Astrocyte (in vitro differentiated cells and primary cell): ENCODE measurements at regions not wholly inside any gene's neighbourhood (a gene's known extent, or its start where the extent isn't known, plus 50 kb on each side); places are given as distances from the start of the nearest gene placed in this dataset.

Experiments used
- DNase-seq: peaks from one replicate; pipeline ENCODE4 v3.0.0-alpha.2; 2010; ENCODE audit warnings: low read depth
- FAIRE-seq: peaks from 2 replicates; lab custom pipeline; 2011; peaks lifted over from hg19 to GRCh38; lab: Jason Lieb, UNC
- H2AFZ ChIP-seq: 2 replicates; pipeline ENCODE4 v1.6.0; 2012; ENCODE audit warnings: low read depth, low read length, inconsistent platforms
- H3K27ac ChIP-seq: 2 replicates; pipeline ENCODE4 v1.5.1; 2011; ENCODE audit warnings: low read depth, low read length, inconsistent platforms
- H3K27me3 ChIP-seq: 2 replicates; pipeline ENCODE4 v1.6.0; 2011; ENCODE audit warnings: low read length, inconsistent platforms; ENCODE audit not compliant: insufficient read depth
- H3K36me3 ChIP-seq: 2 replicates; pipeline ENCODE4 v1.5.1; 2011; ENCODE audit warnings: low read length, inconsistent platforms; ENCODE audit not compliant: insufficient read depth
- H3K4me1 ChIP-seq: 2 replicates; pipeline ENCODE4 v1.5.1; 2011; ENCODE audit warnings: low read length, inconsistent platforms; ENCODE audit not compliant: insufficient read depth
- H3K4me2 ChIP-seq: 2 replicates; pipeline ENCODE4 v1.6.0; 2012; ENCODE audit warnings: low read length, inconsistent platforms
- H3K4me3 ChIP-seq: 2 replicates; pipeline ENCODE4 v1.5.1; 2011; ENCODE audit warnings: low read depth, mild to moderate bottlenecking, low read length, inconsistent platforms; ENCODE audit not compliant: insufficient read depth
- H3K79me2 ChIP-seq: 2 replicates; pipeline ENCODE4 v1.6.0; 2012; ENCODE audit warnings: mild to moderate bottlenecking, low read length, inconsistent platforms; ENCODE audit not compliant: insufficient read depth
- H3K9ac ChIP-seq: 2 replicates; pipeline ENCODE4 v1.6.0; 2012; ENCODE audit warnings: mild to moderate bottlenecking, low read length, inconsistent platforms
- H3K9me3 ChIP-seq: 2 replicates; pipeline ENCODE4 v1.5.1; 2012; ENCODE audit warnings: low read depth, mild to moderate bottlenecking, low read length, inconsistent platforms; ENCODE audit not compliant: insufficient read depth
- H4K20me1 ChIP-seq: 2 replicates; pipeline ENCODE4 v1.6.0; 2012; ENCODE audit warnings: low read length, inconsistent platforms; ENCODE audit not compliant: insufficient read depth
- H3K27ac Mint-ChIP-seq: one replicate; pipeline ENCODE4 v1.8.0; 2021; ENCODE audit warnings: mild to moderate bottlenecking, mixed read lengths; ENCODE audit not compliant: unreplicated experiment
- H3K27me3 Mint-ChIP-seq: one replicate; pipeline ENCODE4 v1.8.0; 2021; ENCODE audit warnings: low read depth, mixed read lengths; ENCODE audit not compliant: unreplicated experiment
- H3K36me3 Mint-ChIP-seq: one replicate; pipeline ENCODE4 v1.8.0; 2021; ENCODE audit warnings: low read depth, mixed read lengths; ENCODE audit not compliant: unreplicated experiment
- H3K4me1 Mint-ChIP-seq: one replicate; pipeline ENCODE4 v1.8.0; 2021; ENCODE audit warnings: low read depth, mixed read lengths; ENCODE audit not compliant: unreplicated experiment
- H3K4me3 Mint-ChIP-seq: one replicate; pipeline ENCODE4 v1.8.0; 2021; ENCODE audit warnings: mild to moderate bottlenecking, moderate library complexity, mixed read lengths; ENCODE audit not compliant: unreplicated experiment
- H3K9me3 Mint-ChIP-seq: one replicate; pipeline ENCODE4 v1.8.0; 2021; ENCODE audit warnings: mild to moderate bottlenecking, mixed read lengths; ENCODE audit not compliant: unreplicated experiment
- EZH2 ChIP-seq: IDR thresholded peaks from 2 replicates; pipeline ENCODE4 v1.6.1; 2012; ENCODE audit warnings: mild to moderate bottlenecking, low read length, inconsistent platforms; ENCODE audit not compliant: insufficient read depth
- TF ChIP-seq, protein P1 (sequence below): IDR thresholded peaks from 2 replicates; pipeline ENCODE4 v1.5.1; 2011; ENCODE audit warnings: low read depth, mild to moderate bottlenecking, inconsistent platforms, low read length, moderate library complexity; ENCODE audit not compliant: insufficient read depth

DNA sequence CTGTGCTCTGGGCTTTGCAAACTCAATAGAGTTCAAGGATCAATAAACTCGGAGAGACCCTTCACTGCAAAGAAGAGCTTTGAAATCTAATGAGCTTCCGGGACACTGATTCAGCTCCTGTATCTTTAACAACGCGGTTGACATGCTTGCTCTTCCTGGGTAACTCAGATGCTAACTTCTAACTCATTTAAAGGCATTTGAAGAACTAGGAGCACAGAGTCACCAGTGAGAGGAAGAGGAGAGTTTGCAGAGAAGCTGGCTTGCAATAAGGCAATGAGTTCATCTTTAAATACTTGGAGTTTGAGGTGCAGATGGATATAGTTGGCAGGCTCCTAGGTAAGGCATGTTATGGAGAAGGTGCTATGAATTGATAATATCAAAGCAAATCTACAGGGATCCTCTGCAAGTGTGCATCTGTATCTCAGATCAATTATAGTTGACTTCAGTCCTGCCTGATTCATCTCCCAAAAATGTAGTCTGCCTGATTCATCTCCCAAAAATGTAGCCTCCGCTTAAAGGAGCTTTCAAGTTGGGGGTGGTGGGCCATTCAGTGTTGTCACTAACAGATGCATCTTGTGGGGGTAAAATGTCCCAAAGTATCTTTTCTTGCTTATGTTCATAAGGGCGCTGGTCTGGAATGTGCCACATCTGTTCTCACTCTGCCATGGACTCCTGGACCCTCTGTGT is 182.5 kb upstream of the PRSS58 start:
- H3K4me3 Mint-ChIP-seq: peak overlapping the region; percentile 36
- H3K9me3 Mint-ChIP-seq: peaks cover 3% of the 10 kb centered on the region
- no peaks in the 10 kb centered on the region for H3K27me3 Mint-ChIP-seq
- Histone ChIP-seq H3K4me3 (no peak overlapping the region), H3K27me3 (no peaks in the 10 kb centered on the region), H3K4me1 (peaks cover 25% of the 10 kb centered on the region), H2AFZ (peak overlapping the region; percentile 19), H3K27ac (peak overlapping the region; percentile 69), H3K9ac (peak overlapping the region; percentile 7), H3K4me2 (peak overlapping the region; percentile 74), H3K9me3 (no peaks in the 10 kb centered on the region), H4K20me1 (no peaks in the 10 kb centered on the region), H3K79me2 (no peaks in the 10 kb centered on the region), H3K36me3 (no peaks in the 10 kb centered on the region)
- no peaks in the 10 kb centered on the region for H3K36me3 Mint-ChIP-seq
- FAIRE-seq: peak; percentile 52
- DNase-seq: peak; percentile 80
- peak overlapping the region; percentile 90 for H3K27ac Mint-ChIP-seq
- TF ChIP-seq, protein P1, sequence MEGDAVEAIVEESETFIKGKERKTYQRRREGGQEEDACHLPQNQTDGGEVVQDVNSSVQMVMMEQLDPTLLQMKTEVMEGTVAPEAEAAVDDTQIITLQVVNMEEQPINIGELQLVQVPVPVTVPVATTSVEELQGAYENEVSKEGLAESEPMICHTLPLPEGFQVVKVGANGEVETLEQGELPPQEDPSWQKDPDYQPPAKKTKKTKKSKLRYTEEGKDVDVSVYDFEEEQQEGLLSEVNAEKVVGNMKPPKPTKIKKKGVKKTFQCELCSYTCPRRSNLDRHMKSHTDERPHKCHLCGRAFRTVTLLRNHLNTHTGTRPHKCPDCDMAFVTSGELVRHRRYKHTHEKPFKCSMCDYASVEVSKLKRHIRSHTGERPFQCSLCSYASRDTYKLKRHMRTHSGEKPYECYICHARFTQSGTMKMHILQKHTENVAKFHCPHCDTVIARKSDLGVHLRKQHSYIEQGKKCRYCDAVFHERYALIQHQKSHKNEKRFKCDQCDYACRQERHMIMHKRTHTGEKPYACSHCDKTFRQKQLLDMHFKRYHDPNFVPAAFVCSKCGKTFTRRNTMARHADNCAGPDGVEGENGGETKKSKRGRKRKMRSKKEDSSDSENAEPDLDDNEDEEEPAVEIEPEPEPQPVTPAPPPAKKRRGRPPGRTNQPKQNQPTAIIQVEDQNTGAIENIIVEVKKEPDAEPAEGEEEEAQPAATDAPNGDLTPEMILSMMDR: no peak
- TF ChIP-seq EZH2: no peak
- H3K4me1 Mint-ChIP-seq: peaks cover 48% of the 10 kb centered on the region

DNA sequence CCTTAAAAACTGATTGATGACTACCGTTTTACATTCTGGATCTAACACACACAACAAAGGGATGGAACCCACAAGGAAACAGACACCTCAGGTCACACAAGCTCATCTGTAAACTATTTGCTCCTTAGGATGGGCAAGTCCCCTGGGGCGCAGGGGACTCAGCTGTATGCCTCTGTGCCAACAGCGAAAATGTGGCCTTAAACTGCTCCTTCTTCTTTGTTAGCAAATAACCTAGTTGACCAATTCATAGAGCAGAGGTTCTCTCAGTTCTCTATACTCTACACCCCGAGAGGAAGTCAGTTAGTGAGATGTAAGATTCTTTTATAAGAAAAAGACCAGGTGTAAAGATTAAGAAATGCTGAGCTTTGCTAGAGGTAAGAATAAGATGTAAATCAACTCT is 181.9 kb upstream of the PRSS58 start:
- Histone ChIP-seq H3K27me3 (no peaks in the 10 kb centered on the region), H3K36me3 (no peaks in the 10 kb centered on the region), H3K79me2 (no peaks in the 10 kb centered on the region), H3K4me2 (peak overlapping the region; percentile 74), H4K20me1 (no peaks in the 10 kb centered on the region), H3K9me3 (no peaks in the 10 kb centered on the region), H3K9ac (no peak overlapping the region), H3K4me1 (peaks cover 25% of the 10 kb centered on the region), H3K27ac (peak overlapping the region; percentile 49), H2AFZ (no peak overlapping the region), H3K4me3 (no peak overlapping the region)
- Mint-ChIP-seq H3K4me1 (peaks cover 48% of the 10 kb centered on the region), H3K36me3 (no peaks in the 10 kb centered on the region), H3K4me3 (no peak overlapping the region), H3K9me3 (peaks cover 3% of the 10 kb centered on the region), H3K27ac (peak overlapping the region; percentile 89), H3K27me3 (no peaks in the 10 kb centered on the region)
- no peak for FAIRE-seq
- TF ChIP-seq, protein P1: no peak
- DNase-seq: no peak

DNA sequence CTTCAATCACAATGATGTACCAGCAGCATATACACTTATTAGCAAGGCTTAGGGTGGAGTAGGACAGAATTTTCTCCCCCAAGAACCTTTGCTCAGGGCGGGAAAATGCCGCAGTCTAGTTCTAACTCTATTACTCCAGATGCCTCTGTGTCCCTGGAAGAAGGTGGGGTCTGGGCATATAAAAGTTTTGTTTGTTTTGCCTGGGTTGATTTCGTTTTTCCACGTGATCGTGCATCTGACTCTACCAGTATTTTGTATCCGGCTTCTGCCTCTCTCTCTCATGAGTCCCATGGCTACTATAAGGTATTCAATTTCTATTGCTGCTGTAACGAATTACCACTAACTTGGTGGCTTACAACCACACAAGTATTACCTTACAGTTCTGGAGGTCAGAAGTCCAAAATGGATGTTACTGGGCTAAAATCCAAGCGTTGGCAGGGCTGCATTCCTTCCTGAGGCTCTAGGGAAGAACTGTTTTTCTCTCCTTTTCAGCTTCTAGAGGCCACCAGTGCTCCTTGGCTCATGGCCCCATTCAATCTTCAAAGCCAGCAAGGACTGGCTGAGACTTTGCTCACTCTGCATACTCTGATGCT is 181.2 kb upstream of the PRSS58 start:
- peaks cover 3% of the 10 kb centered on the region for H3K9me3 Mint-ChIP-seq
- H3K36me3 ChIP-seq: no peaks in the 10 kb centered on the region
- no peaks in the 10 kb centered on the region for H3K27me3 ChIP-seq
- H3K4me1 ChIP-seq: peaks cover 25% of the 10 kb centered on the region
- H4K20me1 ChIP-seq: no peaks in the 10 kb centered on the region
- no peak overlapping the region for H3K4me3 ChIP-seq
- no peaks in the 10 kb centered on the region for H3K79me2 ChIP-seq
- FAIRE-seq (no peak), DNase-seq (peak; percentile 12)
- H3K4me2 ChIP-seq: no peak overlapping the region
- H2AFZ ChIP-seq: no peak overlapping the region
- no peak overlapping the region for H3K27ac Mint-ChIP-seq
- H3K36me3 Mint-ChIP-seq: no peaks in the 10 kb centered on the region
- H3K4me1 Mint-ChIP-seq: peaks cover 45% of the 10 kb centered on the region
- no peak overlapping the region for H3K4me3 Mint-ChIP-seq
- H3K27ac ChIP-seq: no peak overlapping the region
- H3K9ac ChIP-seq: no peak overlapping the region
- no peak for TF ChIP-seq EZH2
- no peaks in the 10 kb centered on the region for H3K9me3 ChIP-seq
- H3K27me3 Mint-ChIP-seq: no peaks in the 10 kb centered on the region
